ENCODE measurements at regions not wholly inside any gene's neighbourhood (a gene's known extent, or its start where the extent isn't known, plus 50 kb on each side); places are given as distances from the start of the nearest gene placed in this dataset.
"Not testable (repeated sequence)": the region's sequence is repeated elsewhere in the genome, so short reads cannot be mapped to it uniquely, and the experiment has no call there.

DNA sequence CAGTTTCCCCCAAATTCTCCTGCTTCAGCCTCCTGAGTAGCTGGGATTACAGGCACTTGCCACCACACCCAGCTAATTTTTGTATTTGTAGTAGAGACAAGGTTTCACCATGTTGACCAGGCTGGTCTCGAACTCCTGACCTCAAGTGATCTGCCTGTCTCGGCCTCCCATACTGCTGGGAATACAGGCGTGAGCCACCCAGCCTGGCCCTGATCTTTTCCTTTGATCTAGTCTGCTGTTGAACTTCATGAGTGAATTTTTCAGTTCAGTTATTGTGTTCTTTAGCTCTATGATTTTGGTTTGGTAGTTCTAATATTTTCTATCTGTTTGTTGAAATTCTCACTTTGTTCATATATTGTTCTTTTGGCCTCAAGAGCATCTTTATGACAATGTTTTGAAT lies 83.4 kb upstream of the RAP2C start:
- DNase-seq, result not testable (repeated sequence)

DNA sequence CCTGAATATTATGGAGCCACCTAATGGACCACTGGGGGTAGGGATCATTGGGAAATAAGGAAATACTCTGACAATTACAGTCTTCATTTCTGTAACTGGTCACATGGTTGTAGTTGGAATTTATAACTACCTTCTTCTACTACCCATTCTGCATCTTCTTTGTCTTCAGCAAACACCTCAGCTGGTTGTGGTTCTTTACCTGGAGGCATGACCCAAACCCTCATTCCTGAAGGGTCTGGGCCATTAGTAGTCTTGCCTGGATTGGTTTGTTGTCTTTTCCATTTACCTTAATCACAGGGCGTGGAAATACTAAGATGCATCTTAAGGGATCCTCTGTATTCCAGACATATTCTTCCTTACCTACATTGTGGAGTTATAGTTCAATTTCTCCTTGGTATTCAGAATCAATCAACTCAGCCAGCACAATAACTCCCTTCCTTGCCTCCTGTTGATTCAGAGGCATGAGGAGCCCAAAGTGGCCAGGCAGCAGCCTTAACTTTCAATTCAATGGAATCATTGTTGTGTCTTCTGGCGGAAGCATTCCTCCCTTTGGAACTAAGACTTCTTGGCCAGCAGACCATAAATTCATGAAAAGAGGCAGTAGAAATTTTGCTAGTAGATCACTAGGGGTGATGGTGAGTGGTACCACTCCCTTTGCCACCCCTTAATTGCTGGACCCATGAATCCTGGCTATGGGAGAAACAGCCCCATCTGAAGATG lies 75.7 kb upstream of the RAP2C start:
- DNase-seq, result no peak

DNA sequence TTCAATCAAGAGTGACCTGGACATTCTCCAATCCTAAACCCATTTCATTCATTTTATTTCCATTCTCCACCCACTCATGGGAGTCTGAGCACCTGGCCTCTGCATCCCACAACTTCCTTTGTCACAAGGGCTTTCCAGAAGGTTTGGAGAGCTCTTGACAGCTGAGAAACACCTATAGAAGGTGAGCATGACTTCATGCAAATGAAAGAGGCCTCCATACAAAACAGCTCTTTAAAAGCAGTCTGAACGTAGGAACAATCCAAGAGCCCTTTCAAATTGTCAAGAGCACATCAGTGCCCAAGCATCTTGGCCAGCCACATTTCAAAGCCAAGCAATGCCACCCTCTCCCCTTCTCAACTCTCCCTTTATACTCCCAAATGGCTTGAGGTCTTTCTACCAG lies 74.9 kb upstream of the RAP2C start:
- no peak for DNase-seq

DNA sequence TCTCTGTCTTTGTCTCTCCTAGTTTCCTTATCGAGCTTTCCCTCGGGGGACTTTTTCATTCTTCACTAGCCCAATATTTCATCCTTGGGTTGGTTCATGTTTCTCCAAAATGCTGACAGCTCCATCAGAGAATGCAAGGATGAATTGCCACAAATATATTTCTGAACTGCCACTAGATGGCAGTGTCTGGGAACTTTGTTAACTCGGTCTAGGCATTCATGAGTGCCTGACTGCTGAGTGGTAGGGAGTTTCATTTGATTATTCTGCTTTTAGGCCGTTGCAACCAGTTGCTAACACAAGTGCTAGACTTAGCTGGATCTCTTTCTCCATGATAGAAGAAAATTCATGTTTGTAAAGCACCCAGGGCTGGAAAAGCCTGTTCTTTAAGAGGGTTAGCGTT lies 73.5 kb upstream of the RAP2C start:
- peak; percentile 19 for DNase-seq

DNA sequence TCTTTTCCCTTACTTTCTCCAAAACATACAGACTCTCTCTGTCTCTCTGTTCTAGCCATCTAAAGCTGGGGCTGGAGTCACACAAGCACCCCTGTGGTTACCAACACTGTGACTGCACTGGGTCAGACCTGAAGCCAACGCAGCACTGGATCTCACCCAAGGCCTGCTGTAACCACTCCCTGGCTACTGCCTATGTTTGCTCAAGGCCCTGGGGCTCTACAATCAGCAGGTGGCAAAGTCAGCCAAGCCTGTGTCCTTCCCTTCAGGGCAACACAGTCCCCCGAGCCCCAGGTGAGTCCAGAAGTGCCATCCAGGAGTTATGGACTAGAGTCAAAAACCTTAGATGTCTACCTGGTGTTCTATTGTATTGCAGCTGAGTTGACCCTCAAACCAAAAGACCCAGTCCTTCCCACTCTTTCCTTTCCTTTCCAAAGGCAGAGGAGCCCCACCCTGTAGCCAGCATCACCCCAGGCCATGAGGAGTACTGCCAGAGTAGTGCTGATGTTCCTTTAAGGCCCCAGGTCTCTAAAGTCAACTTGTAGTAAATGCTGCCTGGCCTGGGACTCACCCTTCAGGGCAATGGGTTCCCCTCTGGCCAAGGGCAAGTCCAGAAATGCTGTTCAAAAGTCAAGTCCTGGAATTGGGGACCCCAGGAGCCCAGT lies 58.8 kb upstream of the RAP2C start:
- no peak for DNase-seq

DNA sequence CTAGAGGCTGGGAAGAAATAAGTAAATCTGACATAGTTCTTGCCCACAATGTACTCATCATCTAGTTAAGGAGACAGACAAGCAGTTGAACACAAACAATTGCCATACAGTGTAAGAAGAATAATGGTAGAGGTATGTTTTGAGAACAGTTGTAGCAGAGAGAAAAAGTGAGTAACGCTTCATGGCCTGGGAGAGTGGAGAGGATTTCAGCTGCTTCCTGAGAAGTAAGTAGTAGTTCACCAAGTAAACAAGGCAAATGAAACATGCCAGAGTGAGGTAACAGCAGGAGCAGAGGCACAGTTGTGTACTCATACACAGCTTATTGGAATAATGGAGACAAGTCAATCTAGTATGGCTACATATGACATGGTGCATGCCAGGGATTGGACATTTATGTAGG lies 53.6 kb upstream of the RAP2C start:
- no peak for DNase-seq

DNA sequence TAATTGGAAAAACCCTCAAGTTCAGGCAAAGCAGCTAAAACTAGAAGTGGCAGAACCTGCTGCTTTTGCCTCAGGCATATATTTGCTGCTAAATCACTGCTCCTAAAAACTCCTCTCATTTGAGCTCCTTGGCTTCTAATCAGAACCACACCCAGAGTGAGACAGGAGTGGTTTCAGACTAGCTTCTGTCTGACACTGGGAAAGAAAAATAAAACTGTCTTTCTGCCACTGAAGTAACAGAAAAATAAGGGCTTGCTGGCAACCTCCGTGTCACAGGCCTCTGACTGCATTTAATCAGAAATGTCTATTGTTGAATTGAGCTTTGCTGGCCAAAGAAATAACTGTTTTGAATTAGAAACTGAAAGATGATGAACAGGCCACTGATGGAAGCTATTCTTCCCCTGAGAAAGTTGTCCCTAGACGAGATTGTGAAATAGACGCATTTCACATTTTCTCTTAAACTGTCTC lies 52.1 kb upstream of the RAP2C start:
- DNase-seq, result no peak

DNA sequence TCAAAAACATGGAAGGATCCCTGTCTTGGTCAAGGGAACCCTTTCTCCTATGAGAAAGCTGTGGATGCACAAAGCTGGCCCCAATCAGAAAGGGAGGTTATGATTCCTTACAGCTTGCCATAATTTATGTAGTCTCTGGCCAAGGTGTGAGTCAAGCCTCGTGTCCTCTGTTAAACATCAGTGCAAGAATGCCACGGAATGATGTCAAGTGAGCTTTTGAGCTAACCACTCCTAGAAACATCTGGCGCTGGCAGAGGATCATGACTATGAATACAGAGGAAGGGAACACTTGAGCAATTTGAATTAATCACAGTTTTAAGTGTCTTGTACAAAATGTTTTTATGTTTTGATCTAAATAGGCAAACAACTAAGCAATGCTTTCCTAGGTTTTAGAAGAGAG lies 51.5 kb upstream of the RAP2C start:
- DNase-seq, result no peak

DNA sequence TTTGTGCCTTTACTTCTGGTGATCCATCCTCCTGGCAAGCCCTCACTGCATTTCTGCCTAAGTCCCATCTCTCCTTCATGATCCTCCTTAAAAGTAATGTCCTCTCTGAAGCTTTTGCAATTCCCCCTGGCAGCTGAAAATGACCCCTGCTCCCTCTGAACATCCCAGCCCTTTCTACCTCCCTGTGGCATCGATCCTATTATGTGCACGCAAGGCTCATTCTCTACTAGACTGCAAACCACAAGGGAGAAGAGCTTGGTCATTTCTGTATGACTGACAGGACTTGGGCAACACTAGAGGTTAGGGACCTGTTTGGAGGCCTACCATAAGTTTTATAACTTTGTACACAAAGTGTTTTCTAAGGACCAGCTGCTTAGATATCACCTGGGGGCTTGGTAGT lies 50.8 kb upstream of the RAP2C start:
- DNase-seq, result no peak

Measured in CD4-positive, alpha-beta T cell treated with Interleukin-15 for 1 hour (primary cell).